ENCODE measurements at regions not wholly inside any gene's neighbourhood (a gene's known extent, or its start where the extent isn't known, plus 50 kb on each side); places are given as distances from the start of the nearest gene placed in this dataset.
"Not testable (repeated sequence)": the region's sequence is repeated elsewhere in the genome, so short reads cannot be mapped to it uniquely, and the experiment has no call there.

DNA sequence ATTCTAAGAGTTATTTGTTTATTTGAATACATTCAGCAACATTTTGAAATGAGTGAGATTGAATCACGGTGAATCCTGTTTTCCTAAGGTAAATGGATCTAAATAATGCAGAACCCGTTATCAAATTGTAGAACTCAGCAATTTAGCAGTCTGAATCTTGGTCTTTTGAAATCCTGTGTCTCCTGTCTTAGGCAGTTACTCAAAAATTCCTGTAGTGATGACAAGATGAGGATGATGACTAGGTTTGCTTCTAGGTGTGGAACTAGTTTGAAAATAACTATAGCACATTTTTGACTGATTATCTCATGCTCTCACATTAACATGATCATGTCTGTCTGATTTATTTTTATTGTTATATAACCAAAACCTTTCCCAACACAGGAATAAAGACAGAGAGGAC, 115.0 kb downstream of the RAP2B start:
- H3K4me3 ChIP-seq = no peak overlapping the region

DNA sequence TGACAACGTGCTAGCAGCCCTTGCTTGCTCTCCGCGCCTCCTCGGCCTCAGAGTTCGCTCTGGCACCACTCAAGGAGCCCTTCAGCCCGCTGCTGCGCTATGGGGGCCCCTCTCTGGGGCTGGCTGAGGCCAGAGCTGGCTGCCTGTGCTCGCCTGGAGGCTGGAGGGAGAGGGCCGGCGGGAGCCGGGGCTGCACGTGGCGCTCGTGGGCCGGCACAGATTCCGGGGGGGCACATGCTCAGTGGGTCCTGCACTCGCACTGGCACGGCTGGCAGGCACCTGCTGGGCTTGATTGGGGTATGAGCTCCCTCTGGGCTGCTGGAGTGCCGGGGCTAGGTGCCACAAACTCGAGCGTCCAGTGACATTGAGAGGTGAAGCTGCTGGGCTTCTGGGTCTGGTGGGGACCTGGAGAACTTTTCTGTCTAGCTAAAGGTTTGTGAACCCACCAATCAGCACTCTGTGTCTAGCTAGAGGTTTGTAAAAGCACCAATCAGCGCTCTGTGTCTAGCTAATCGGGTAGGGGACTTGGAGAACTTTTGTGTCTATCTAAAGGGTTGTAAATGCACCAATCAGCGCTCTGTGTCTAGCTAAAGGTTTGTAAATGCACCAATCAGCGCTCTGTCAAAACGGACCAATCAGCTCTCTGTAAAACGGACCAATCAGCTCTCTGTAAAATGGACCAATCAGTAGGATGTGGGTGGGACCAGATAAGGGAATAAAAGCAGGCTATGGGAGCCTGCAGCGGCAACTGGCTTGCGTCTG, 119.4 kb downstream of the RAP2B start:
- not testable (repeated sequence) for H3K27me3 ChIP-seq (ENCODE audit: control insufficient read depth in 3 of 3, insufficient read depth in 3 of 3, low read length in 2 of 3); H3K9me3 ChIP-seq (ENCODE audit: control insufficient read depth in 4 of 4, insufficient read depth in 3 of 4, low read length in 3 of 4); H3K27ac ChIP-seq (ENCODE audit: low read depth in 1 of 2, low read length in 1 of 2); H3K36me3 ChIP-seq (ENCODE audit: control insufficient read depth in 4 of 4, insufficient read depth in 4 of 4, low read length in 4 of 4); H3K4me3 ChIP-seq; DNase-seq; H3K9ac ChIP-seq (ENCODE audit: insufficient read depth in 1 of 2, low read length in 2 of 2); ATAC-seq (ENCODE audit: insufficient read depth, low FRiP score)
- peaks cover 2 to 22% (median 16%) of the 10 kb centered on the region in 5 donors for H3K4me1 ChIP-seq (ENCODE audit: control insufficient read depth in 5 of 5, insufficient read depth in 5 of 5, low read length in 5 of 5)
- WGBS, 2 donors = 94% methylated on average over 29 of the region's 29 CpGs

More for the DNA sequence above, 115.0 kb downstream of the RAP2B start:
- Histone ChIP-seq H3K27ac (ENCODE audit: low read depth in 1 of 2, low read length in 1 of 2) (no peak overlapping the region), H3K36me3 (ENCODE audit: control insufficient read depth in 4 of 4, insufficient read depth in 4 of 4, low read length in 4 of 4) (no peaks in the 10 kb centered on the region), H3K9ac (ENCODE audit: insufficient read depth in 1 of 2, low read length in 2 of 2) (no peak overlapping the region), H3K9me3 (ENCODE audit: control insufficient read depth in 4 of 4, insufficient read depth in 3 of 4, low read length in 3 of 4) (no peaks in the 10 kb centered on the region), H3K4me1 (ENCODE audit: control insufficient read depth in 5 of 5, insufficient read depth in 5 of 5, low read length in 5 of 5) (peaks cover 0 to 1% (median 0%) of the 10 kb centered on the region in 5 donors), H3K27me3 (ENCODE audit: control insufficient read depth in 3 of 3, insufficient read depth in 3 of 3, low read length in 2 of 3) (no peaks in the 10 kb centered on the region)
- no peak for DNase-seq
- TF ChIP-seq, protein P1, sequence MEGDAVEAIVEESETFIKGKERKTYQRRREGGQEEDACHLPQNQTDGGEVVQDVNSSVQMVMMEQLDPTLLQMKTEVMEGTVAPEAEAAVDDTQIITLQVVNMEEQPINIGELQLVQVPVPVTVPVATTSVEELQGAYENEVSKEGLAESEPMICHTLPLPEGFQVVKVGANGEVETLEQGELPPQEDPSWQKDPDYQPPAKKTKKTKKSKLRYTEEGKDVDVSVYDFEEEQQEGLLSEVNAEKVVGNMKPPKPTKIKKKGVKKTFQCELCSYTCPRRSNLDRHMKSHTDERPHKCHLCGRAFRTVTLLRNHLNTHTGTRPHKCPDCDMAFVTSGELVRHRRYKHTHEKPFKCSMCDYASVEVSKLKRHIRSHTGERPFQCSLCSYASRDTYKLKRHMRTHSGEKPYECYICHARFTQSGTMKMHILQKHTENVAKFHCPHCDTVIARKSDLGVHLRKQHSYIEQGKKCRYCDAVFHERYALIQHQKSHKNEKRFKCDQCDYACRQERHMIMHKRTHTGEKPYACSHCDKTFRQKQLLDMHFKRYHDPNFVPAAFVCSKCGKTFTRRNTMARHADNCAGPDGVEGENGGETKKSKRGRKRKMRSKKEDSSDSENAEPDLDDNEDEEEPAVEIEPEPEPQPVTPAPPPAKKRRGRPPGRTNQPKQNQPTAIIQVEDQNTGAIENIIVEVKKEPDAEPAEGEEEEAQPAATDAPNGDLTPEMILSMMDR (IDR thresholded peaks at IDR 0.05; ENCODE audit: control extremely low read depth, extremely low read depth) = no peak
- no peak for ATAC-seq (ENCODE audit: insufficient read depth, low FRiP score)
- 88 to 93% methylated on average over 2 of the region's 2 CpGs for WGBS, 2 donors

DNA sequence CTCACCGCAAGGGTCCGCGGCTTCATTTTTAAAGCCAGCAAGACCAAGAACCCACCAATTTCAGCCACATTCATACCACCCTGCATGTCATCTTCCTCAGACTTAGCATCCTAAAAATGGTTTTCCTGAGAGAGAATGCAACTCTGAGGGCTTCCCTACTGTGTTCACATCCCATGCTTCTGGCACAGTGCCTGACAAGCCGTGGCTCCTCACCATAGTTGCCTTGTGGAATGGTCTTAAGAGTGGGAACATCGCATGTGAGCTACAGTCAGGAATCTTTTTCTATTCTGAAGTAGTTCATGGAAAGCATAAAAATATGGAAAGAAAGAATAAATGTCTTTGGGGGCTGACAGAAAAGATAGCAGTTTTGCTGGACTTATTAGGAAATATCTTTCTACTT, 120.3 kb downstream of the RAP2B start:
- DNase-seq (no peak), ATAC-seq (ENCODE audit: insufficient read depth, low FRiP score) (no peak)
- Histone ChIP-seq H3K36me3 (ENCODE audit: control insufficient read depth in 4 of 4, insufficient read depth in 4 of 4, low read length in 4 of 4) (no peaks in the 10 kb centered on the region), H3K4me1 (ENCODE audit: control insufficient read depth in 5 of 5, insufficient read depth in 5 of 5, low read length in 5 of 5) (peaks cover 2 to 22% (median 16%) of the 10 kb centered on the region in 5 donors), H3K27ac (ENCODE audit: low read depth in 1 of 2, low read length in 1 of 2) (no peak overlapping the region), H3K9me3 (ENCODE audit: control insufficient read depth in 4 of 4, insufficient read depth in 3 of 4, low read length in 3 of 4) (no peaks in the 10 kb centered on the region), H3K4me3 (no peak overlapping the region), H3K9ac (ENCODE audit: insufficient read depth in 1 of 2, low read length in 2 of 2) (no peak overlapping the region), H3K27me3 (ENCODE audit: control insufficient read depth in 3 of 3, insufficient read depth in 3 of 3, low read length in 2 of 3) (no peaks in the 10 kb centered on the region)
- TF ChIP-seq, protein P1 (IDR thresholded peaks at IDR 0.05; ENCODE audit: control extremely low read depth, extremely low read depth) = no peak
- 96 to 97% methylated on average over 5 of the region's 5 CpGs for WGBS, 2 donors

DNA sequence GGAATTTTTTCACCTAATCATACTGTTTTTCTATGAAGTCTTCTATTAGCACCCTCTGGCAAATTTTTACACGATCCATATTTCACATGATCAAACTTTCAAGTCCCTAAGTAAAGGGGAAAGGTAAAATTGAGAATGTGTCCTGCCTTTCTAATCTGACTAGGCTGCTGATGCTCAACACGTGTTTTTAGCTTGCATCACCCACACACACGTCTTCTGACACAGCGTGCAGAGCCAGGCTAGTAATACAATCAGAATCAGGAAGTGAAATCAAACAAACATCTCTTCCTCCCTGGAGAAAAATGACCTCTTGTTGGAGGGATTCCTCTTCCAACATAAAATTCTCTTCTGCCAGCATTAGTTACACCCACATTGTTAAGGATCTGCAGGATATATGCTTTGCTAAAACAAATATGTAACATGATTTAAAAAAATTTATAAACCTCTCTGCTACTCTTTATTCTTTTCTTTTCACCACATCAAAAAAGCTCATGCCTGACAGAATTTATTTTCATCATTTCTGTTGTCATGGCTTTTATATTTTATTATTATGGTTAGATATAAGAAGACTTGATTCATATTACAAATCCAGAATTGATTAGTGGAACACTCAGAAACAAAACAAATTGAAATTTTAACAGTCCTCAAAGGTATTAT, 122.4 kb downstream of the RAP2B start:
- H3K4me3 ChIP-seq = no peak overlapping the region
- WGBS, 2 donors = 14% methylated on average over 4 of the region's 4 CpGs
- TF ChIP-seq, protein P1 (IDR thresholded peaks at IDR 0.05; ENCODE audit: control extremely low read depth, extremely low read depth) = no peak
- peak overlapping the region; percentile 25 to 81 for H3K9ac ChIP-seq (ENCODE audit: insufficient read depth in 1 of 2, low read length in 2 of 2)
- DNase-seq (peak; percentile 71 to 91 (median 87)), ATAC-seq (ENCODE audit: insufficient read depth, low FRiP score) (peak; percentile 80)
- no peak overlapping the region for H3K27ac ChIP-seq (ENCODE audit: low read depth in 1 of 2, low read length in 1 of 2)
- no peaks in the 10 kb centered on the region for H3K9me3 ChIP-seq (ENCODE audit: control insufficient read depth in 4 of 4, insufficient read depth in 3 of 4, low read length in 3 of 4)
- H3K4me1 ChIP-seq (ENCODE audit: control insufficient read depth in 5 of 5, insufficient read depth in 5 of 5, low read length in 5 of 5) = peaks cover 4 to 24% (median 16%) of the 10 kb centered on the region in 5 donors
- H3K27me3 ChIP-seq (ENCODE audit: control insufficient read depth in 3 of 3, insufficient read depth in 3 of 3, low read length in 2 of 3) = no peaks in the 10 kb centered on the region
- no peaks in the 10 kb centered on the region for H3K36me3 ChIP-seq (ENCODE audit: control insufficient read depth in 4 of 4, insufficient read depth in 4 of 4, low read length in 4 of 4)

All from lung (tissue), 11 donors.